Hematopoietic multipotent progenitor cell (in vitro differentiated cells): ENCODE measurements at regions not wholly inside any gene's neighbourhood (a gene's known extent, or its start where the extent isn't known, plus 50 kb on each side); places are given as distances from the start of the nearest gene placed in this dataset.
A peak's percentile ranks its signal among the peaks of the same experiment; 100 is the strongest.
"Not testable (repeated sequence)": the region's sequence is repeated elsewhere in the genome, so short reads cannot be mapped to it uniquely, and the experiment has no call there.

ENCODE experiments used
- DNase-seq, 3 donors: peaks; one replicate each; pipeline ENCODE4 v3.0.0-alpha.2; 2011 to 2015; ENCODE audit warnings: low read depth in 2 of 3, low spot score in 2 of 3

- DNase-seq: no peak
Measured at GRCh38 chr3:140752499-140752898, 74.6 kb downstream of the TRIM42 start.

GRCh38 chr3:140753865-140754754 is 76.2 kb downstream of the TRIM42 start:
- no peak for DNase-seq

DNA sequence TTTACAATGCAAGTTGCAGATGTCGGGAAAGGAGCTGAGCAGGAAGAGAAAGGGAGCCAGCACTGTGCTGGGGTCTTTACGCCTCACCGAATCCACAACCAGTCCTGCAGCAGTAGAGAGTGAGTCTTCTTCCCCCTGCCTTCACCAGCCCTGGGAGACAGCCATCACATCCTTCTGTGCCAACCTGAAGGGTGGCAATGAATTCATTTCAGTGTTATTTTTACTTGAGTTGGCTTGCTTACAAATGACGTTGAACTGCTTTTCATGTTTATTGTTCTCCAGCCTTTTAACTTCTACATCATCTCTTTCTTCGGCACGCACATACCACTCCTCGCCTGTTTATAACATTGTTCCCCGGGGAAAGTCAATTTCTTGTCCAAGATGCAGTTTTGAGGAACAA is 77.1 kb downstream of the TRIM42 start:
- no peak for DNase-seq

DNA sequence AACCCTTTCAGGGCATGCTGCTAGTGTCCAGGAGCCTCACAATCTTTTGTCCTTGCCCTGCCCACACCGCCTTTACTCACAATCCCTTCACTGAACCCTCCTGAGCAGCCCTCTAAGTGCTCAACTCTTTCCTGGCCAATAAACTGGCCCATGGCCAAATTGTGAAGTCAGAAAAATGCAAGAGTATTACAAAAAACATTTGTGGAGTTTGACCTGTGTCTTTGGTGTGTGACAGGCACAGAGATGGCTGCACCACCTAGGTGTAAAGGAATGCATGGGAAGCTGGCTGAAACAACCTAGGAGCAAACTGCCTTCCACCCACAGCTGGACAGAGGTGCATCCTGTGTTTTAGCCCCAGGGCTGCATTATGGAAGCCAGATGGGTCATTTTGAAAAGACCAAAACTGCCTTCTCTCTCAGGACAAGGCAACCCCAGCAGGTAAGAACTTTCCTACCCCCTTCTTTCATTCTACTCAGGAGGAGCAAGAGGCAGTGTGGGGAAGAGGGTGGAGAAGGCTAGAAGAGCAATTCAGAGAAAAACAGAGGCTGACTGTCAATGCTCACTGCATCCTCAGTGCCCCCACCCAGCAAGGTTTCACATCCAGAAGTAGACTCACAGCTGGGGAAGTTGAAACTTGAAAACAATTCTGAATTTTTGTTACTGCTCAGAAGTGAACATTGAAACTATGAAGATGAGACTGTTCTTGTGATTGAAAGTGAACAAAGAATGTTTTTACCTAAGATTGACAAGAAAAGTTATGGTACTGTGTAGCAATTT is 78.6 kb downstream of the TRIM42 start:
- no peak for DNase-seq

- DNase-seq: peak in 1 of 3 donors; percentile 38
Measured at GRCh38 chr3:140758791-140759444, 81.1 kb downstream of the TRIM42 start.

DNA sequence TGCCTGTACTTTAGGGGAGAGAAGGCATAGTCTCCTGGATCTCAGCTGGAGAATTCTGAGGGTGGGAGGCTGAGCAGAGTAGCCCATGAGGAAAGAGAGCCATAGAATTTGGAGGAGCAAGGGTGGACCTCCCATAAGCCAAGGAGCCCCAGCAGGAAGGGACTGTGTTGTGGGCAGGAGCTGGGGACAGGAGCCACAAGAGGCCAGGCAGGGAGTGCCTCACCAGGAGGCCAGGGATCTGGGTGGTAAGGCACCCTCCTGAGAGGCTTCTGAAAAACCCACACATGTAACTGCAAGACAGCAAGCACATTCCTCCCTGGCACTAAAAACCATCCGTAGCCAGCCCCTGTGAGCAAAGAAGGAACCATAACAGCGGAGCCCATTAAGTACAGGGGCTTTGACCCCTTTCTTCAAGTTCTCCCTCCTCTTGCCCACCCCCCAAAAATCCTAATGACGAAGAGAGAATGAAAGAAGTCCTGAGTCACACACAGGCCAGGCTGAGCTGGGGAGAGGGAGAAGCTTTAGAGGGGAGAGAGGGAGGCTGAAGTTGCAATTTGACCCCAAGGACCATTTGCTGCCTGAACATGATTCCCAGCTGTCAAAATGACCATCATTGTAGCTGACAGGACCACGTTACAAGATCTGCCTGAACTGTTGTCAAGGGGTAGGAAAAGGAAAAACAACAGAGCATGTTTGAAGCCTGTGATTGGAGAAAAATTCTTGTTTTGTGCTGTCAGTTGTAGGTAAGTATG is 82.6 kb downstream of the TRIM42 start:
- DNase-seq: no peak

- DNase-seq: no peak
Measured at GRCh38 chr3:140761076-140761639, 83.3 kb downstream of the TRIM42 start.

- DNase-seq: no peak
Measured at GRCh38 chr3:140762746-140763145, 84.9 kb downstream of the TRIM42 start.

DNA sequence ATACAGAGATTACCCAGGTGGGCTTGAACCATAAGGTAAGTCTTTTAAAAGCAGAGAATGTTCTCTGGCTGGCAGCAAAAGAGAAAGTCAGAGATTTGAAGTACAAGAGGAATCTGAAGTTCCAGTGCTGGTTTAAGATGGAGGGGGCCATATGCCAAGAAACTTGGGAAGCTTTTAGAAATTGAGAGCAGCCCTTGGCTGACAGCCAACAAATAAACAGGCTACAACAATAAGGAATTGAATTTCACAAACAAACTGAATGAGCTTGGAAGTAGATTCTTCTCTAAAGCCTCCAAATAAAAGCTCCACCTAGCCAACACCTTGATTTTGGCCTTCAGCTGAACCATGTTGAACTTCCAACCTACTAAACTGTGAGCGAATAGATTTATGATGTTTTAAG is 85.7 kb downstream of the TRIM42 start:
- no peak for DNase-seq

DNA sequence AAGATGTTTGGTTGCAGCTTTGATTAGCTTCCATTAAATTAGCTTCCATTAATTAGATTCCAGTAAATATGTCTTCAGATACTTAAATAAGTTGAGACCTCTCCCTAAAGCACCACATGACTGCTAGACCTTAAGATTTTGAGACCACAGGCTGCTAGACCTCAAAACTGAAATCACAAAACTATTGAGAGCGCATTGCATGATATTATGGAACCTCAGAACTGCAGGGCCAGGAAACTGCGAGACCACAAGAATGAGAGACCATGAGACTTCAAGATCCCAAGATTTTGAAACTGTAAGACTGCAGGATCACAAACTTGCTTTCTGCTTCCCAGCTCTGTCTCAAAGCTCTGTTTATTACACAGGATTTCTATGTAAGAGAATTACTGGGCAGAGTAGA is 87.4 kb downstream of the TRIM42 start:
- DNase-seq: no peak

- DNase-seq: no peak
Measured at GRCh38 chr3:140766465-140766864, 88.6 kb downstream of the TRIM42 start.

DNA sequence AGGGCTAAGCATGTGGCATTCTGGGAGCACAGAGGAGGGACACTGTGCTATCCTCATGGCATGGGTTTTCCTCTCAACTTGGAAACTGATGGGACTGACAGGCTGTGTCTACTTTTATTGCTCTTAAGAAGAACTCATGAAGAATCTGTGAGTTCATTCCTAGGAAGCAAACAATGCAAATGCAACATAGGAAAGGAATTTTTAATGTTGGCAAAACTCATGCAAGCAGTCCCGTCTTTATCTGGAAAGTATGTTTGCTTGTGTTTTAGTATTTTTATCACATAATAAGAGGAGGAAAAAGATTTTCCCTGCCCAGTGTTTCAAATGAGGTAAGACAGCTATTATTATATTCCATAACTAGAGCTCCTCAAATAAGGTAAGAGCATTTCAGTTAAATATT is 89.7 kb downstream of the TRIM42 start:
- DNase-seq: no peak

GRCh38 chr3:140768941-140769340 is 91.1 kb downstream of the TRIM42 start:
- no peak for DNase-seq

GRCh38 chr3:140769951-140770350 is 92.1 kb downstream of the TRIM42 start:
- no peak for DNase-seq

DNA sequence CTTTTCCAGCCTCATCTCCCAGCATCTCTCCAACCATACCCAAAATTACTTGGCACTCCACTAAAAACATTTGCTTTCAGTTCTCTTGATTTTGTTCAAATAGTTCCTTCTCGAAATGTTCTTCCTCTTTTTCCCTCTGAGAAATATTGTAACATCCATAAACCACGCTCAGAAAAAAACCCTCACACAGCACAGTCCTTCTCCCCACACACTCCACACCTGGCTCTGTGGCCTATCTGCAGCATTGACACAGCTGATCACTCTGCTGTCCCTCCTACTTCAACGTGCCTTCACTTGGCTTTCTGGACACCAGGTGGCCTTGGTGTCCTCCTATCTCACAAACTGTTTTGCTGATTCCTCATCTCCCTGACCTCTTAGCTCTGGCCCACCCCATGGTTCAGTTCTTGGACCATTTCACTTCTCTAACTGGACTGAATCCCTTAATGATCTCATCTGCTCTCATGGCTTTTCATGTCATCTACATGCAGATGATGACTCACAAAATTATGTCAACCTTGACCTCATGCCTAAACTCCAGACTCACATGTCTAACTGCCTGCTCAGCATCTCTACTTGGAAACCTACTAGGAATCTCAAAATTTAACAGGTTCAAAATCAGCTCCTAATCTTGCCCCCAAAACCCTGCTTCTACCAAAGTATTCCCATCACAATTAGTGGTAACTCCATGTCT is 93.3 kb downstream of the TRIM42 start:
- DNase-seq: peak in 1 of 3 donors; percentile 50

- no peak for DNase-seq
Measured at GRCh38 chr3:140777631-140778233, 99.9 kb downstream of the TRIM42 start.

GRCh38 chr3:140791368-140791767 is 113.5 kb downstream of the TRIM42 start:
- DNase-seq: no peak

DNA sequence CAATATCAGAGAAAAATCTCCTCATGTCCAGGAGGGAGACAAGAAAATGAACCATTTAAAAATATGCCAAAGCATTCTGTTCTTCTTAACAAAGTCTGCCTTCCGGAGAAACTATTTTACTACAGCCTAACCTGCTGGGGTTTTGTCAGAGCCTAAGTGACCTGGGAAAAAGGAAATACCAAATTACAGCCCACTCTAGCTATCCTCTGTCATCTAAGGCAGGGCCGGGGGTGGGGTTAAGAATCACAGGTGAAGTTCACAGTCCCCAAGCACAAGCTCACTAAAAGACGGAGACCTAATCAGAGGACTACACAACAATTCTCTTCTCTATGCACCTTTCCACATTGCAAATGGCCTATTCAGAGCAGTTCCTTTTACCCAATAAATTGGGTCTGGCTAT is 116.6 kb downstream of the TRIM42 start:
- no peak for DNase-seq

GRCh38 chr3:140802898-140803297 is 125.0 kb downstream of the TRIM42 start:
- not testable (repeated sequence) for DNase-seq
